ENCODE measurements at regions not wholly inside any gene's neighbourhood (a gene's known extent, or its start where the extent isn't known, plus 50 kb on each side); places are given as distances from the start of the nearest gene placed in this dataset.
"Not testable (repeated sequence)": the region's sequence is repeated elsewhere in the genome, so short reads cannot be mapped to it uniquely, and the experiment has no call there.

DNA sequence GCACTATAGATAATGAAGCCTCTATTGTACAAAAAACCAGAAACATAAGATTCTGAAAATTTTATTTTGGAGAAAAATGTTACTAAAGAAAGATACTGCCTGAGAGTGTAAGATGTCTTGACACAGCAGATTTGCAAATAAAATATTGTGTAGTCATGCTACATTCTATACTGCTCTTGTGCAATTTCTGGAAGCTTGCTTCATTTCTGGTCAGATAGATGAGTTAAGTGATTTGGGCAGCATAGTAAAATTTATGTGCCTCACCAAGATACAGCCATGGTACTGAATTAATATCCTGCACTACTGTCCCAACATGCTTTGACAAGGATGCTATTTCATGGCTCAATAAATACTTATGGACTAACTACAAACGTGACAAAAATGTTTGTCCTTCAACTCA lies 55.1 kb upstream of the STARD13 start:
- no peak for FAIRE-seq

DNA sequence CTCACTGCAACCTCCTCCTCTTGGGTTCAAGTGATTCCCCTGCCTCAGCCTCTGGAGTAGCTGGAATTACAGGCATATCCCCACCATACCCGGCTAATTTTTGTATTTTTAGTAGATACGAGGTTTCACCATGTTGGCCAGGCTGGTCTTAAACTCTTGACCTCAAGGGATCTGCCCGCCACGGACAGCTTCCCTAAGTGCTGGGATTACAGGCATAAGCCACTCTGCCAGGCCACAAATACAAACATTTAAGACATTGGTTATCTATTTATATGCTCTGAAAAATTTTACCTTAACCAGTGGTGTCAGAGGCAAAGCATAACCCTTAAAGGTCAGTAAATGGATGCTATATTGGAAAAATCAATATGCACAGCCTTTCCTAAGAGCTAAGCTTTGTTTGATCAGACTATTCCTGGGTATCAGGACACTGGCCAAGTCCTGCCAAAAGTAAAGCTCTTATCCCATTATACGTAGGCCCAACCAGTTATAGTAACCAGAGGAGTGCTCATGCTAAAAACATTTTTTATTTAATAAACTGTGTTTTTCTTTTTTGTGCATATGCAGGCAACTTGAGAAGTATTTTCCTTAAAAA lies 56.4 kb upstream of the STARD13 start:
- FAIRE-seq, result no peak

DNA sequence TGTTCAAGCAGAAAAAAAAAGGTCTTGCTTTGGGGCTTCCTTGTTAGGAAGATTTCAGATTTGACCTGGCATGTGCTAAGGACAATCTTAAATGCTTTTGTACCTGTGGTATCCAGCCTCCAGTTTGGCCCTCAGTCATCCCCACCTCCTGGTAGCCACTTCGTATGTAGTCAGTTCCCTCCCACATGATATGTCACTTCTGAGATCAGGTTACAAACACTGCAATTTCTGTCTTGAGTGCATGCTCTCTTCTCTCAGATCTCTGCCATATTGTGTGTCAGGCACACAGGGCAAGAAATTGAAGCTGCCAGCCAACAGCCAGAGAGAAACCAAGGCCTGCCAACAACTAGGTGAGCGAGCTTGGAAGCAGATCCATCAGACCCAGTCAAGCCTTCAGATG lies 60.3 kb upstream of the STARD13 start:
- FAIRE-seq, result no peak

DNA sequence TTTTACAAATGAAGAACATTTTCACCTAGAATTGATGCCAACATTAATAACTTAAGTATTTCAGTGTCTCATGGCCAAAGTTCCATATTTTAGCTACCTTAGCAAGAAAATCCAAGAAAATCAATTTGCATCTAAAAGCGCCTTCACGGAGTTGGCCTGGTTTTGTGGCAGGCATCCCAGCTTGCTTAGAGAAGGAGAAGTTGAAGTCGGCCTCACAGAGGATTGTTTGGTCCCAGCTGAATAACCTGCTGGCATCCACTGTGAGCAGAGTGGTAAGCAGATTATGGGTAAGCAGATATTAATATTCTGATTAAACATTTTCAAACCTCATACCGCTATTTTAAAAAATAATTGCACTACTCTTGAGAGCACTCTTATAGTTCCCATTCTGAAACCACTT lies 62.3 kb upstream of the STARD13 start:
- no peak for FAIRE-seq

DNA sequence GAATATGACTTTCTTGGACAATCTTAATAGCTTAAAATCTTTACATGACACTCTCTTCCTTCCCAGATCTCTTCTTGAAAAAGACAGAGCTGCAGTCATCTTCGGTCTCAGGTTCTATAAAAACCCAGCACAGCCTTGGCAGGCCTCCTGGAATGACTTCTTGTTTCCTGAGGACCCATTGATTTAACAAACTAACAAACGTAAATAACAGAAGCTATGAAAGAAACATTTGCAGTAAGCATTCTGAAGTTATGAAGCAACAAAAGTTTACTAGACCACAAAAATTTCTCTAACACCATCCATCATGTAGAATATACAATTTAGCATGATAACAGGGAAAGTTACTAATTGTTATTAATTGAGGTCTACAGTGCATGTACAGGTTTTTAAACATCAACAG lies 62.8 kb upstream of the STARD13 start:
- no peak for FAIRE-seq

DNA sequence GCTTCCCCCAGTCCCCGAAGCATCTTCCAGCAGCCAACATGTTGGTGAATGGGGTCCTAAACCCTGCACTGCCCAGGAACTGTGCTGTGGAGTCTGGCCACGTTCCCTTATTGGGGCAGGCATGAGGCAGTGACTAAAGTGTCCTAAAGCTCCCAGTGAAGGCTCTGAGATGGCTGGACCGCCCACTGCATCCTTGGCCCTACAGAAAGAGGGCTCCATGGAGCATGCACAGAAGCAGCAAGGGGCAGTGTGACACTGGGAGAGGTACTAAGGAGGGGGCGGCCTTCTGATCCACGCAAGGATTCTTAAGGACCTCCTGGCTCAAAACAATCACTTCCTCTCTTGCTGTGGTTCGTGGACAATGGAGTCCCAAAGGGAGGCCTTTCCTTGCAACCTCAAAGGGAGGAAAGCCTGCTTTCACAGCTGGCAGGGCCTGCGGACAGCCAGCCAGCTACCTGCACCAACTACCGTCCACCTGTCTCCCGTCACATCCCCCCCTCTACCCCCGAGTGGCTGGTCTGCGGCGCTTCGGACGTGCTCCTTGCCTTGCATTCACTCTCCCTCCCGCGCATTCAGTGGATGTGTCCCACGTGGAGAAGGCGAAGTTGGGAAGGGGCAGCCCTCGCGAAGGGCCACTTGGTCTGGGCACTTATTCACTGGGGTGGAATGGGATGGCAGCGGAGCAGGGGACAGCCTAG lies 63.9 kb upstream of the STARD13 start:
- no peak for FAIRE-seq

DNA sequence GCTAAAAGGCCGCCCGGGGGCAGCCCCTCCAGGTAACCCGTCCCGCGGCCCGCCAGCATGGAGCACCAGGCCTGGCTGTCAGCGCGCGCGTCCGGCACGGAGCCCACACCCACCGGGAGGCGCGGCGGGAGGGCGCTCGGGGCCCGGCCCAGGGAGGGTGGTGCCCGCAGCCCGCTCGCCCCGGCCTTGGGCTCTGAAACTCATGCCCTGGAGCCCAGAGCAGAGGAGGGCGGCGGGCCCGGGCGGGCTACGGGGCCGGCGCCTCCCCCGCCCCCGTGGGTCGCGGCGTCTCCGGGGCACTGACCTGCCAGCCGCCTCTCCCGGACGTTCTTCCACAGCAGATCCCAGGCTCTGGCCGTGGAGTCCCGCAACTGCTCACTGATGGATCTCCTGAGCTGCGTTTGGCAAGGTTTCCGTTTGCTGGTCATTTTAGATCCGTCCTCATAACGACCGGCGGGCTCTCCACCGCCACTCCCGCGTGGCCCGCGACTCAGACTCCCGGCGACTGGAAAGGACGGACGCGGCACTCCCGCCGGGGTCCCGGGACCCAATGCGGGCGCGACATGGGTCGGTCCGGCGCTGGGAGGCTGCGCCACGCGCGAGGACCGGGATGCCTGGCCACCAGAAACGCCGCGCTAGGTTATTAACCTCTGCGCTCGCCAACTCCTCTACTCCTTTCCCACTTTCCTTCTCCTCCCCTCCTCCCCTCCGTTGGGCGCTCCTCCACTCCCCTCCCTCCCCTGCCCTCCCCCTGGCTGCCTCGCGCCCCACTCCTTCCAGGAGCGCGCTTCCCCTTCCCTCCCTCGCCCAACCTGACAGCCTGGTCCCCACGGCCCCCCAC lies 64.7 kb upstream of the STARD13 start:
- no peak for FAIRE-seq

DNA sequence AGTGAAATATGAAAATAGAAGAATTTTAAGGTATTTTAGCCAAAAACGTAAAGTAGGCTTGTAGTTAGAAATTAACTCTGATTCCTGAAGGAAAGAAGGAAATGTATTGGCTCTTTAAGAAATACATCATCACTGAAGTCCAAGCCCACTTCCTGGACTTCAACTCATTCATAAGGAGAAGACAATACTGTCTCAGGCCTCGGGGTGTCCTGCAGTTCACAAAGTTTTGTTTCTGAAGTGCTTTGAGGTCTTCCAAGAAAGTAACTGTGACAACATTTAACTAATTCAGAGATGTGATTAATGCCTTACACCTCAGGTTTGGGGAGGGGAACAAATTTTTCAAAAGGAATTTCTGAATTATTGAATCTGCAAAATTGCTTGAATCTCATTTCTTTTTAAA lies 65.8 kb upstream of the STARD13 start:
- no peak for FAIRE-seq

DNA sequence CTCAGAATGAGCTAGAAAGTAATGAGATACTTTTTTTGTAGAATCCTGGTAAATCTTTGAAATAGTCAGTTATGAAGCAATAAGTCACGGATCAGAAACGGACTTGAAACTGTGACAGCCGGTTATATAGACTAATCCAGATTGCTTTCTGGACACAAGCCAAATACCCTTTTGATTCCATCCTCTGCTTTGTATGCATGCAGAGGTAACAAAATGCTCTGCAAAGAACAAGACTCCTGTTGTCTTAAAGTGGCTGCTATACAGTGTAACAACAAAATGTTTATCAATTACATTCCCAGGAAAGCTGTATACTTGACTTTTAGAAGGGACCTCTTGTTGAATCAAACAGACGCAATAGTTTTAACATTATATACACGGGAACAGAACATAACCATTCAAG lies 66.5 kb upstream of the STARD13 start:
- FAIRE-seq, result no peak

DNA sequence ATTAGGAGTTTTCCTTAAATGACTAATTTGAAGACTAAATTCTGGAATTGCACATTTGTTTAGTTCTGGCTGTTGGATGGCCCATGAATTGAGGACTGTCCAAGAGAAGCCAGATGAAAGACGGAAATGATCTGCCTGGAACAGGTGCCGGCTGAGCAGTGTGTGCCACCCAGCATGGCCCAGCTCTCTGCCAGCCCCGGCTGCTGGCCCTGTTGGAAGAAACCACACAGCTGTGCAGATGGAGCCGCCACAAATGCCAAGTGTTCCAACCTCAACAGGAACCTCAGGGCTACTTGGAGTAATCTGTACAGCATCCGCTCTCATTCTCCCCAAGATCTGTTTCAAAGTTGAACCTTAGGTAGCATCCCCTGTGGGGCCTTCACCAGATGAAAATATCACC lies 67.0 kb upstream of the STARD13 start:
- no peak for FAIRE-seq

DNA sequence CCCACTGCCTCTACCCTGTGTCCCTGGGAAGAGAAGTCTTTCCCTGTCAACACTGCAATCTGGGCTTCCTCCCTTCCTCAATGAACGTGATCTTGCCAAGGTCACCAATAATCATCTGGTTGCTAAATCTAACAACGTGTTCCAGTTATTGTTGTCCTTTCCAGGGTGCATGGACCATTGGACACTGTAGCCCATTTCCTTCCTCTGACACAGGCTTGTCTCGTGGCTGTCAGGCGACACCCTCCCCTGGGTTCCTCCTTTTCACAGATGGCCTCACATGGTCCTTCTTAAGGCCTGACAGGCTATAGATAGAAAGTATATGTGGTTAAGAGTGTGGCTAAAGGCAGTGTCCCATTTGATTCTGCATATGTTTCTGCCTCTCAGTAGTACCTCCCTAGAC lies 67.7 kb upstream of the STARD13 start:
- no peak for FAIRE-seq

DNA sequence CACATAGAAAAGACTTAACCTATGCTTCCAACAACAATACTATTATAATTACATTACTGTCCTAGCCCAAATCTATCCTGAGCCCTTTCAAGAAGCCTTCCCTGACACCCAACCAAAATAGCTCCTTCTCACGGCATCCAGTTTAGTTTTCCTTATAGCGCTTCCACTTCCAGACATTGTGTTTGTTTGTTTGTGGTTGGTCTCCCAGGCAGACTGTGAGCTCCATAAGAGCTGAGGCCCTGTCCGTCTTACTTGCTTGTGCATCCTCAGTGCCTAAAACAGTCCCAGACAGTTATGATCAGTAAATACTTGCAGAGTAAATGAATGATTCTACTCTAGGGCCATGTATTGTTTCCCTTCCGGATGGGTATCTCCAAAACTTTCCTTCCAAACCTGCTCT lies 68.1 kb upstream of the STARD13 start:
- FAIRE-seq, result no peak

DNA sequence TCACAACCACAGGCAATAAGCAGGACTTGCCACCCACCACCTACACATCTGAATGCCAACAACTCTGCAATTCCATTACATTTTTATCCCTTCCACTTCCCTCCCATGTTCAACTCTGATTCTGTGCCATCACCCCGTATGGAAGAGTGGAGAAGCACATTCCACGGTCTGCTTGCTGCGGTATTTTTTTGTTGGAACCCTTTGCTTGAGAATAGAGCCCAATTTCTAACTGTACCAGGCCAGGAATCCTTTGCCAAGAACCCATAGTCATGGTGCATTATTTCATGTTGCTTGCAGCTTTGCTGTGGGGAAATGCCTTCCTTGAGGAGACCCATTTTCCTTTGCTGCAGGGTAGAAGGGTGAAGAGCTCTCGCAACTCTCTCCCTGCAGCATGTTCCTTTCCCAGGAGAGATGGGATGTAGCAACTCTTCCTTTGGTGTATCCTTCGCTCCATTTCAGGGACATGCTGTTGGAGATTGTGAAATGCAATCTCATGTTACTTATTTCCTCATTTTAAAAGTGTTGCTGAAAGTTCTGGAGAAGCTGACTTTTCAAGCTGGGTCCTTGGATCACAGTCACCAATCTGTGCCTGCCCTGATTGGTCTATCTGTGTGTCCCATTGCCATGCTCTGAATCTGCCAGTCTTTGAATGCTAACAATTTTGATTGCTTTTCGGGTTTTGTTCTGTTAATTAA lies 69.8 kb upstream of the STARD13 start:
- FAIRE-seq, result no peak

DNA sequence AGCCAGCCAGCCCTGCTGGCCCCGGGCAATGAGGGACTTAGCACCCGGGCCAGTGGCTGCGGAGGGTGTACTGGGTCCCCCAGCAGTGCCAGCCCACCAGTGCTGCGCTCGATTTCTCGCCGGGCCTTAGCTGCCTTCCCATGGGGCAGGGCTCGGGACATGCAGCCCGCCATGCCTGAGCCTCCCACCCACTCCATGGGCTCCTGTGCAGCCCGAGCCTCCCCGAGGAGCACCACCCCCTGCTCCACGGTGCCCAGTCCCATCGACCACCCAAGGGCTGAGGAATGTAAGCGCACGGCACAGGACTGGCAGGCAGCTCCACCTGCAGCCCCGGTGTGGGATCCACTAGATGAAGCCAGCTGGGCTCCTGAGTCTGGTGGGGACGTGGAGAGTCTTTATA lies 72.5 kb upstream of the STARD13 start:
- not testable (repeated sequence) for FAIRE-seq

DNA sequence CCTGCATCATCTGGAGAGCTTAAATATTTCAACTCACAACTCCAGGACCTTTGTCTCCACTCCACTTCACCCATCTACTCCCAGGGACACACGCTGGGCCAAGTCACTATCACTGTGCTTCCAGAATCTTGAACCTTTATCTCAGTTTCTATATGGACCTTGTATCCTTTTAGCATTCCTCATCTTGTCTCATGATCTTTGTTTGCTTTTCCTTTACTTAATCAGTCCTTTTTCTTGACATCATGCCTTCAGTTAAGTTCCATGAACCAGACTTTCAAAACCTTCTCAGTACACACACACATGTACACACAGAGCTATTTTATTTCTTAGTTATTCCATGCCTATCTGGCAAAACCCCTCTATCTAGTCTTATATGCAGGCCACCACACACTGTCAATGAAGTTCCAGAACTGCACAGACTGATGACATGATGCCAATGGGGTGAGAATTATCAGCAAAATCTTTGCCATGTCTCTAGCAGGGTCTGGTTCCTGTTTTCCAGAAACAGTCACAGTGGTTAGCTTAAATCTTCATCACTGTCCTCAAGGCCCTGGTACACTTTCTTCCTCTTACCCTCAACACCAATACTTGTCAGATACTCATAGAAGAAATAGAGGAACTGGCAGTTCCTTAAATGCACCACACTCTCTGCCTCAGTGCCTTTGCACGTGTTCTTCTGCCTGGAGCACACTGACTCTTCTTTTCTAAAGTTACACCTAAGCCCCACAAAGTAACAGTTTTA lies 77.6 kb upstream of the STARD13 start:
- FAIRE-seq, result no peak

DNA sequence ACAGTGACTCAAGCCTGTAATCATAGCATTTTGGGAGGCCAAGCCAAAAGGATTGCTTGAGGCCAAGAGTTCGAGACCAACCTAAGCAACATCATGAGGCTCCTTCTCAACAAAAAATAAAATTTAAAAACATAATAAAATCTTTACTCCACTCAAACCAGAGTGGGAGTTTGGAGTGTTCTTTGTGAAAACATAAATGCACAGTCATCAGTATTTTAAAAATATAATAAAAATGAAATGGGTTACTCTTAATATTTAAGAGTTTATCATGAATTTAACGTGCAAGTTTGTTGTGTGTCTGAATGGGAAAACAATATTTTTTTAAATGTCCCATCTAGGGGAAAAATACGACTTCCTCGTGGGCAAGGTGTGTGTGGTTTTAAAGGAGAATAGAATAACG lies 78.6 kb upstream of the STARD13 start:
- no peak for FAIRE-seq

DNA sequence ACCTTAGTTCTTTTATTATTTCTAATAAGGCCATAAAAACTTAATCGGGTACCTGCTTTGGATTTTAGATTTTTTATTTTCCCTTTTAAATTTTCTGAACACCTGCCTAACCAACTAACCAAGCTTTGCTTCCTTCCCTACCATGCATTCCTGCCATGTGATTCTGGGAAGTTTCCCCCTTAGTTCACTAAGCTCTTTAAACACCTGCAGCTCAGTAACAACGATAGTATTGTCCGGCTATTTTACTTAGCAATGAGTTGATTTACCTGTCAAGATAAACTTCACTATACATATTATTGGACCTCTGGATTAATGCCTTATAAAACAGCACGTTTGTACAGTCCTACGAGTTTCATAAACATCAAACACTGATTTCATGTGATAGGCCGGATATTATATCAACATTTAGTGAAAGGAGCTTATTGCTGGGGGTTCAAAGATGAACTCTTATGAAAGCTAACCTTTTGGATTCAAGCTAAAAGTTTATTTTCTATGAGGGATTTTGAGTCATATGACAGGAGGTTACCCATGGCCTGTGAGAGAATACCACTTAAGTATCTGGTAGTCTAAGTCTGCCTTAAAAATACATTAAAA lies 81.0 kb upstream of the STARD13 start:
- FAIRE-seq, result no peak

DNA sequence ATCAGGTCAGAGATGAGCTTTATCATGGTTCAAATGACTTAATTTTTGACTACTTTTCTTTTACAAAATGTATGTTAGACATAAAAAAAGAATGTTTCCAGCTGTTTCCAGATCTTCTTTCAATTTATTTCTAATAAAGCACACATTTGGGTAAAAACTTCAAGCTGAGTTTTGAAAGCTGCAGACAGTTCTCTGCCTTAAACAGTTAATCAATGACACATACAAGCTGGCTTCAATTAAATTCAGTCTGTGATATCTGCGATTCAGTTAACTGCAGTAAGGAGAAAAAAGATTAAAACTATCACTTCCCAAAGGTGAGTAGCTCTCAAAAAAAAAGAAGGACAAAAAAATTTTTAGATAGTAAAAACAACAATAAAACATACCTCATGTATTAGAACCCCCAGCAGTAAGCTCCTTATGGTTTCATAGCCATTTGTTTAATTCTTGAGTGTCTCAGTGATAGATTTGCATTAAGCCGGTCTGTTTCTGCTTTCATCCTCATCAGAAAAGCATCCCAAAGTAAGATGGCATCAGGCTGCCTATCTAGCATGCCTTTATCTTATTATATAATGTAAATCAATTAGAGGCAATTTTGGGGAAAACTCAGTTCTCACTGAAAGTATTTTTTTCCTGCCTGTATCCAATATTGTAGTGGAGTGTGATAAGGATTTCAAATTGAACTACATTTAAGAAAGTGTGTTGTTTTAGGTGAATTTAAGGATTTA lies 81.8 kb upstream of the STARD13 start:
- no peak for FAIRE-seq

DNA sequence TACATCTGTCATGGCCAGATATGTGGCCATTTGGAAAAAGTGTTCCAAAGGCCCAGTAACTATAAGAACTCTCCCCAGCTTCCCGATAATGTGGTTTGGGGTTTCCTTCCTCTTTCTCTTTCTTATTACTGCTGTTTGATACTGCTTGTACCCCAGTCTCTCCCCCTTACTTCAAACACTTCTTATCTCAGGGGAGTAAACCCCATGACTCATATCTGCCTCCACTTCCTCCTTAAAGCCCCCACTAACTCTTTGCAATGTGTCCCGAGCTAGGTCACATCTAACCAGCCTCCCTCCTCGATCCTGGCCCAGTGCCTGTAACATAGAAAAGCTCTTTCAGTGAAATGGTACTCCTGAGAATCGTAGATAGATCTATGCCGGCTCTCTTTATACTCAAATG lies 82.4 kb upstream of the STARD13 start:
- FAIRE-seq, result no peak

DNA sequence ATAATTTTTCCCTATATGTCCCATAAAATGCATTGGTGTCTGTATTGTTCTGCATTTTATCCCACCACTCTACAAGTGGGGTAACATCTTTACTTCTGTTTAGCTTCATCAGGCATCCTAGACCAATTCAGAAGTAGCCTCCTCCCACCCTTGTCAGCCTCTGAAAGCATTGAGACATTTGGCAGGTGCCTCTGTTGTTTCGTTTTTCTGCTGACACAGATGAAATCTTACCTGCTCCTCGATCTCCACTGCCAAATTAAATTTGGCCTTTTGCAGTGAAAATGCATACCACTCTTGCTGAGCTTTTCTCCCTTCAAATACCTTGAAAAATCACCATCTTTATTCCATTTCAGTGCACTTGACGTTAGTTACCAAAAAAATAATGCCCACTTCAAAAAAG lies 83.5 kb upstream of the STARD13 start:
- FAIRE-seq, result no peak

DNA sequence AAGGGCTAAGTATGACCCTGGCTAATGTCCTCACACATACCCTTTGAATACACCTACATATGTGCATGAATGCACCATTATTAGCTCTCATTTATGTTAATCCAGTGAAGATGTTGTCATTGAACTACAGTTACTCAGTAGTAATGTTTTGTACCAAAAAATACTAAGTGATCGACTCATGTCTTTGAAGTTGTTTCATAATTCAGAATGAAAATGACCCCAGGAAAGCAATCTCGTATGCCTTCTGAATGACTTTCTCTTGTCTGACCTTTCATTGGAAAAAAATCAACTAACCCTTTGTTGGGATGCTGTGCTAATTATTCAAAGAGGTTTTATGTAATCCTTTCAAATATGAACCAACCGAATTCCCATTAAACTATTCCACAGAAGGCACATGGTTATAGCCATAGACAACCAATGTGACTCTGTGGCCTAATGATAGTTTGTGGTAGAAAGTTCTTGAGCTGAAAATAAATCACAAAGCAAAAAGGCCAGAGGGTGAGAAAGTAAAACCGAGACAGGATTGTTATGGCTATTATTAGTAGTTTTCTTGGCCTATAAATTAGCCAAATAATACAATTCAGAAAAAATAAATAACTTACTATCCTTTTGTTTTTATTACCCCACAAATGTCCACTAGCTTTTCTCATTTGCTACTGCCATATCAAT lies 86.8 kb upstream of the STARD13 start:
- FAIRE-seq, result no peak
